Suprapubic skin (tissue), 4 donors: ENCODE measurements at regions not wholly inside any gene's neighbourhood (a gene's known extent, or its start where the extent isn't known, plus 50 kb on each side); places are given as distances from the start of the nearest gene placed in this dataset.

Source experiments
- CTCF ChIP-seq, 2 donors: fragments of 200-600 bp in 1 of 2; fragments of 450-650 bp in 1 of 2; sonication (generic) in 1 of 2; IDR thresholded peaks; one replicate each; pipeline ENCODE4 v1.5.1; 2016 to 2019; ENCODE audit warnings: antibody characterized with exemption in 2 of 2, mild to moderate bottlenecking in 1 of 2, moderate library complexity in 1 of 2
- POLR2A ChIP-seq, 2 donors: fragments of 450-650 bp; IDR thresholded peaks; one replicate each; pipeline ENCODE4 v1.6.1; 2017; ENCODE audit warnings: antibody characterized with exemption in 2 of 2, mild to moderate bottlenecking in 2 of 2, moderate library complexity in 2 of 2
- POLR2AphosphoS5 ChIP-seq, 3 donors: sonication (generic); formaldehyde crosslinking; IDR thresholded peaks; one replicate each; pipeline ENCODE4 v1.6.1; 2017; ENCODE audit warnings: antibody characterized with exemption in 3 of 3

DNA sequence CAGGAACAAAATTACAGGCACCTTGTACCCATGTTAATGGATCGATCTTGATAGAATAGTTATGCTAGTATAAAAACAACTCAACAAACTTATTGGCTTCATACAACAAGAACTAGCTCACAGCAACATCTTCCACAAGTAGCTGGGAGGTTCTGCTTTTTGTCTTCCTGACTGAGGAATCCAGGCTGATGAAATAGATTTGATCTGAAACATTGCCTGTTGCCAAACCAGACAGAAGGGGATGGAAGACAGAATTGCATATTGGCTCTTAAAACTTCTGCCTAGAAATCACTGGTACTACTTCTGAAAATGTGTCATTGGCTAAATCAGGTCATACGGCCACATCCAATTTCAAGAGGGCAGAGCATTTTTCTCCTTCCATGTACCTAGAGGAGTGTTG lies 267.3 kb downstream of the RFC3 start:
- TF ChIP-seq CTCF (IDR thresholded peaks at IDR 0.05): no peak
- no peak for TF ChIP-seq POLR2A (IDR thresholded peaks at IDR 0.05)
- TF ChIP-seq POLR2AphosphoS5 (IDR thresholded peaks at IDR 0.05): no peak
